Uterus (tissue), 3 donors: ENCODE measurements at regions not wholly inside any gene's neighbourhood (a gene's known extent, or its start where the extent isn't known, plus 50 kb on each side); places are given as distances from the start of the nearest gene placed in this dataset.
A peak's percentile ranks its signal among the peaks of the same experiment; 100 is the strongest.

Experiments
- DNase-seq, 2 donors: peaks; one replicate each; pipeline ENCODE4 v3.0.0-alpha.2; 2019 to 2020
- H3K27ac ChIP-seq, 2 donors: fragments of 200-600 bp; sonication (generic); 1 replicate in 1 of 2; 2 replicates in 1 of 2; pipeline ENCODE4 v1.5.1; 2016 to 2018
- H3K27me3 ChIP-seq, 2 donors: fragments of 200-600 bp; sonication (generic); one replicate each; pipeline ENCODE4 v1.5.1; 2018 to 2019; ENCODE audit warnings: control low read depth in 1 of 2
- H3K36me3 ChIP-seq, 2 donors: fragments of 200-600 bp; sonication (generic); one replicate each; pipeline ENCODE4 v1.5.1; 2019; ENCODE audit warnings: control low read depth in 1 of 2
- H3K4me1 ChIP-seq, 2 donors: fragments of 200-600 bp; sonication (generic); one replicate each; pipeline ENCODE4 v1.5.1; 2018 to 2019; ENCODE audit warnings: control low read depth in 1 of 2
- H3K4me3 ChIP-seq, 2 donors: fragments of 200-600 bp; sonication (generic); 1 replicate in 1 of 2; 2 replicates in 1 of 2; pipeline ENCODE4 v1.5.1; 2018 to 2019; ENCODE audit warnings: mild to moderate bottlenecking in 1 of 2
- H3K9me3 ChIP-seq, 2 donors: fragments of 200-600 bp; sonication (generic); one replicate each; pipeline ENCODE4 v1.5.1; 2019; ENCODE audit warnings: control low read depth in 1 of 2
- POLR2A ChIP-seq, 2 donors: fragments of 450-650 bp; IDR thresholded peaks; one replicate each; pipeline ENCODE4 v1.6.1; 2016; ENCODE audit warnings: antibody characterized with exemption in 2 of 2, mild to moderate bottlenecking in 1 of 2, moderate library complexity in 1 of 2
- intact Hi-C: fragments of 100-400 bp; cut with DNase I; formaldehyde crosslinking; loops from one replicate; pipeline ENCODE4 v1.15.1; 2023; ENCODE audit warnings: low total_unique reads
- TF ChIP-seq, protein P1 (sequence below), 4 experiments: fragments of 200-600 bp in 2 of 4; fragments of 450-650 bp in 2 of 4; sonication (generic) in 2 of 4; IDR thresholded peaks; one replicate each; pipeline ENCODE4 v1.5.1; 2016 to 2019; ENCODE audit warnings: antibody characterized with exemption in 4 of 4, mild to moderate bottlenecking in 2 of 4, moderate library complexity in 1 of 4
- donor health status: DM: yes; HTN: yes; CAD: no.

DNA sequence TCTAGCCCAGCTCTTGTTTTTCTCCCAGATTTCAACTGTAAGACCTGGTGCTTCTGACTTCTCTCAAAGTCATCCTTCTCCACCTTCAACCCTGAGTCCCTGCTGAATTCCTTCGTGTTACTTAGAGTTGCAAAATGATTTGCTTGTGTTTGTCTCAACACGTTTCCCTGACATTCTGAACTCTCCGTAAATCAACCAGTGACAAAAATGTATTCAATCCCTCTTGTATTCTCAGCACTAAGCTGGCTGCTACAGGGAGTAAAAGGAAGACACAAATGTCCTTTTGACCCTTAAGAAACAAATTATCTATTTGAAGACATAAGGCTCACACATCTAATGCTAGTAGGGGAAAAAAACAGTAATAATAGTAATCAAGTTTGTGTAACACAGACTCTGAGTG lies 514.0 kb upstream of the TMPO start:
- H3K4me1 ChIP-seq, result no peaks in the 10 kb centered on the region
- intact Hi-C loops, result no loop called here
- H3K9me3 ChIP-seq, result no peaks in the 10 kb centered on the region
- no peaks in the 10 kb centered on the region for H3K36me3 ChIP-seq
- TF ChIP-seq, protein P1, sequence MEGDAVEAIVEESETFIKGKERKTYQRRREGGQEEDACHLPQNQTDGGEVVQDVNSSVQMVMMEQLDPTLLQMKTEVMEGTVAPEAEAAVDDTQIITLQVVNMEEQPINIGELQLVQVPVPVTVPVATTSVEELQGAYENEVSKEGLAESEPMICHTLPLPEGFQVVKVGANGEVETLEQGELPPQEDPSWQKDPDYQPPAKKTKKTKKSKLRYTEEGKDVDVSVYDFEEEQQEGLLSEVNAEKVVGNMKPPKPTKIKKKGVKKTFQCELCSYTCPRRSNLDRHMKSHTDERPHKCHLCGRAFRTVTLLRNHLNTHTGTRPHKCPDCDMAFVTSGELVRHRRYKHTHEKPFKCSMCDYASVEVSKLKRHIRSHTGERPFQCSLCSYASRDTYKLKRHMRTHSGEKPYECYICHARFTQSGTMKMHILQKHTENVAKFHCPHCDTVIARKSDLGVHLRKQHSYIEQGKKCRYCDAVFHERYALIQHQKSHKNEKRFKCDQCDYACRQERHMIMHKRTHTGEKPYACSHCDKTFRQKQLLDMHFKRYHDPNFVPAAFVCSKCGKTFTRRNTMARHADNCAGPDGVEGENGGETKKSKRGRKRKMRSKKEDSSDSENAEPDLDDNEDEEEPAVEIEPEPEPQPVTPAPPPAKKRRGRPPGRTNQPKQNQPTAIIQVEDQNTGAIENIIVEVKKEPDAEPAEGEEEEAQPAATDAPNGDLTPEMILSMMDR (IDR thresholded peaks at IDR 0.05), result no peak
- no peak for TF ChIP-seq POLR2A (IDR thresholded peaks at IDR 0.05)
- H3K27me3 ChIP-seq, result no peaks in the 10 kb centered on the region
- no peak overlapping the region for H3K27ac ChIP-seq
- no peak overlapping the region for H3K4me3 ChIP-seq
- no peak for DNase-seq

DNA sequence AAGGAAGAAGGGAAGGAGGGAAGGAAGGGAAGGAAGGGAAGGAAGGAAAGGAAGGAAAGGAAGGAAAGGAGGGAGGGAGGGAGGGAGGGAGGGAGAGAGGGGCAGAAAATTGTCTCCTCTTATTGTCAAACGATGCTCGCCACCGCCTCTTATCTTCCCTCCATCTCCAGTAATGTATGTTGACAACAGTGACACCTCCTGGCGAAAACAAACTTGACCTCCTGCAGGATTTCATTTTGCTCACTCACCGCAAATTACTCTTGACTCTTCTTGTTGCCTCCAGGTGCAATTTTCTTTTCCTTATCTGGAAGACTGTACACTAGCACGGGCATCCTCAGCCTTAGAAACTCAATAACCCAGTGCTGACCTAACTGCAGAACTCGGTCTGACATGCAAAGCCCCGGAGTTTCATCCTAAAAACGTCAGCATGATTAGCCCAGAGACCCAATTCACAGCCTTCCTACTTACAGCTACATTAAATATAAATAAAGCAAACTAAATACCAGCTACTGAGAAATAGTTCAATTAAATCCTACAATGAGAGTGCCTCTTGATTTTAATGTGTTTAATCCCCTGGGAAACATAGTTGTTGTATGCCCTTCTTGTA lies 512.4 kb upstream of the TMPO start:
- TF ChIP-seq POLR2A (IDR thresholded peaks at IDR 0.05), result no peak
- TF ChIP-seq, protein P1 (IDR thresholded peaks at IDR 0.05), result peak in 1 of 4 experiments; percentile 35
- no peak for DNase-seq
- no peak overlapping the region for H3K27ac ChIP-seq
- intact Hi-C loops, result no loop called here
- no peaks in the 10 kb centered on the region for H3K27me3 ChIP-seq
- no peak overlapping the region for H3K4me3 ChIP-seq
- no peaks in the 10 kb centered on the region for H3K4me1 ChIP-seq
- no peaks in the 10 kb centered on the region for H3K9me3 ChIP-seq
- H3K36me3 ChIP-seq, result no peaks in the 10 kb centered on the region

- no peak for TF ChIP-seq POLR2A (IDR thresholded peaks at IDR 0.05)
- TF ChIP-seq, protein P1 (IDR thresholded peaks at IDR 0.05), result no peak
- H3K27ac ChIP-seq, result no peak overlapping the region
- no peaks in the 10 kb centered on the region for H3K4me1 ChIP-seq
- H3K9me3 ChIP-seq, result no peaks in the 10 kb centered on the region
- H3K27me3 ChIP-seq, result no peaks in the 10 kb centered on the region
- H3K4me3 ChIP-seq, result no peak overlapping the region
- H3K36me3 ChIP-seq, result no peaks in the 10 kb centered on the region
- intact Hi-C loops, result no loop called here
- DNase-seq, result no peak
Observed at GRCh38 chr12:98007963-98008362, 507.4 kb upstream of the TMPO start.

DNA sequence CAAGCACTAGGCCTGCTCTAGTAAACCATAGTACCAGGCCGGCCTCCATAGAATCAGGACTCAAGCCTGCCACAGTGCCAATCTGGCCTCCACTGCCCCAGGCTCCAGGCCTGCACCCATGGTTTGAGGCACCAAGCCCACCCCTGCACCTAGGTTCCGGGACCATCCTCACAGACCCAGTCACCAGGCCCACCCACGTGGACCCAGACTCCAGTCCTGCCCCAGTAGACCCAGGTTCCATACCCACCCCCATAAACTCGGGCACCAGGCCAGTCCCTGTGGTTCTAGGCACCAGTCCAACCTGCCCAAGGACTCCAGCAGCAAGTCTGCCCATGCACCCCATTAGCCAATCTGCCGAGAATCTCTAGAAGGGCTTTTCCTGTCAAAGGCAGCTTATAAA lies 501.8 kb upstream of the TMPO start:
- no peak overlapping the region for H3K27ac ChIP-seq
- TF ChIP-seq, protein P1 (IDR thresholded peaks at IDR 0.05), result no peak
- no peak for TF ChIP-seq POLR2A (IDR thresholded peaks at IDR 0.05)
- no peaks in the 10 kb centered on the region for H3K36me3 ChIP-seq
- no peak for DNase-seq
- no peaks in the 10 kb centered on the region for H3K4me1 ChIP-seq
- H3K9me3 ChIP-seq, result no peaks in the 10 kb centered on the region
- intact Hi-C loops, result no loop called here
- H3K4me3 ChIP-seq, result no peak overlapping the region
- H3K27me3 ChIP-seq, result no peaks in the 10 kb centered on the region

- H3K27me3 ChIP-seq, result no peaks in the 10 kb centered on the region
- TF ChIP-seq POLR2A (IDR thresholded peaks at IDR 0.05), result no peak
- TF ChIP-seq, protein P1 (IDR thresholded peaks at IDR 0.05), result no peak
- H3K9me3 ChIP-seq, result no peaks in the 10 kb centered on the region
- H3K4me1 ChIP-seq, result no peaks in the 10 kb centered on the region
- DNase-seq, result no peak
- intact Hi-C loops, result no loop called here
- no peaks in the 10 kb centered on the region for H3K36me3 ChIP-seq
- no peak overlapping the region for H3K4me3 ChIP-seq
- no peak overlapping the region for H3K27ac ChIP-seq
Observed at GRCh38 chr12:98018836-98019235, 496.6 kb upstream of the TMPO start.
